Suprapubic skin (tissue), 3 donors: ENCODE measurements at regions not wholly inside any gene's neighbourhood (a gene's known extent, or its start where the extent isn't known, plus 50 kb on each side); places are given as distances from the start of the nearest gene placed in this dataset.

ENCODE experiments used
- POLR2AphosphoS5 ChIP-seq, 3 donors: sonication (generic); formaldehyde crosslinking; IDR thresholded peaks; one replicate each; pipeline ENCODE4 v1.6.1; 2017; ENCODE audit warnings: antibody characterized with exemption in 3 of 3
- TF ChIP-seq, protein P1 (sequence below), 2 donors: fragments of 200-600 bp in 1 of 2; fragments of 450-650 bp in 1 of 2; sonication (generic) in 1 of 2; IDR thresholded peaks; one replicate each; pipeline ENCODE4 v1.5.1; 2016 to 2019; ENCODE audit warnings: antibody characterized with exemption in 2 of 2, mild to moderate bottlenecking in 1 of 2, moderate library complexity in 1 of 2

DNA sequence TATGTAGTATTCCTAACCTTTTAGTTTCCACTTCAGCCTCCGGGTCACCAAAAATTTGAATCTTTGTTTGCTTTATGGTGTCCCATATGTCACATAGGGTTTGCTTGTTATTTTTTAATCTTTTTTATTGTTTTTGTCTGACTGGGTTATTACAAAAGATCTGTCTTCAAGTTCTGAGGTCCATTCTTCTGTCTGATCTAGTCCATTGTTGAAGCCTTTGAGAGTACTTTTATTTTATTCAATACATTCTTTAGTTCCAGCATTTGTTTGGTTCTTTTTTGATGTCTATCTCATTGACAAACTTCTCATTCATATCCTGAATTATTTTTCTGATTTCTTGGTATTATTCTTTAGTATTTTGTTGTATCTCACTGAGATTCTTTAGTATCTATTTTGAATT lies 99.8 kb downstream of the GPR65 start:
- no peak for TF ChIP-seq POLR2AphosphoS5 (IDR thresholded peaks at IDR 0.05)
- TF ChIP-seq, protein P1, sequence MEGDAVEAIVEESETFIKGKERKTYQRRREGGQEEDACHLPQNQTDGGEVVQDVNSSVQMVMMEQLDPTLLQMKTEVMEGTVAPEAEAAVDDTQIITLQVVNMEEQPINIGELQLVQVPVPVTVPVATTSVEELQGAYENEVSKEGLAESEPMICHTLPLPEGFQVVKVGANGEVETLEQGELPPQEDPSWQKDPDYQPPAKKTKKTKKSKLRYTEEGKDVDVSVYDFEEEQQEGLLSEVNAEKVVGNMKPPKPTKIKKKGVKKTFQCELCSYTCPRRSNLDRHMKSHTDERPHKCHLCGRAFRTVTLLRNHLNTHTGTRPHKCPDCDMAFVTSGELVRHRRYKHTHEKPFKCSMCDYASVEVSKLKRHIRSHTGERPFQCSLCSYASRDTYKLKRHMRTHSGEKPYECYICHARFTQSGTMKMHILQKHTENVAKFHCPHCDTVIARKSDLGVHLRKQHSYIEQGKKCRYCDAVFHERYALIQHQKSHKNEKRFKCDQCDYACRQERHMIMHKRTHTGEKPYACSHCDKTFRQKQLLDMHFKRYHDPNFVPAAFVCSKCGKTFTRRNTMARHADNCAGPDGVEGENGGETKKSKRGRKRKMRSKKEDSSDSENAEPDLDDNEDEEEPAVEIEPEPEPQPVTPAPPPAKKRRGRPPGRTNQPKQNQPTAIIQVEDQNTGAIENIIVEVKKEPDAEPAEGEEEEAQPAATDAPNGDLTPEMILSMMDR (IDR thresholded peaks at IDR 0.05), result no peak
